ENCODE measurements at regions not wholly inside any gene's neighbourhood (a gene's known extent, or its start where the extent isn't known, plus 50 kb on each side); places are given as distances from the start of the nearest gene placed in this dataset.
A peak's percentile ranks its signal among the peaks of the same experiment; 100 is the strongest.

DNA sequence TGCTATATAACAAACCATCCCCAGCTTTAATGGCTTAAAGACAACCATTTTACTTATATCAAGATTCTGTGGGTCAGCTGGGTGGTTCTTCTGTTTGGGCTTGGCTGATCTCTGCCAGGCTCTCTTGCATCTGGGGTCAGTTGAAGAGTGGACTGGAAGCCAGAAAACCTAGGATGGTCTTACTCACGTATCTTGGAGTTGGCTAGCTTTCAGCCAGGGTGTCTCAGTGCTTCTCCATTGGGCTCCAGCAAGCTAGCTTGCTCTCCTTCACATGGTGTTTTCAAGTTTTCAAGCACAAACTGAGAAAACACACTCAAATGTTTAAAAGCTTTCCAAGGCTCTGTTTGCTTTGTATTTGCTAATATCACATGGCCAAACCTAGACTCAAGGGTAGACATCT, 146.8 kb downstream of the PIK3R1 start:
- POLR2A ChIA-PET, result interaction anchor here (1.7 kb wide), 1 partner anchor 9 kb away, joined by 4 read pairs; no protein-coding TSS in a partner anchor
- no peak overlapping the region for H3K27ac ChIP-seq (ENCODE audit: extremely low read depth, low read depth, low read length)
- intact Hi-C loops (cut with micrococcal nuclease), result no loop called here
- TF ChIP-seq DNMT1 (IDR thresholded peaks at IDR 0.05) (no peak), TSC22D4 (tag; IDR thresholded peaks at IDR 0.05) (no peak), ARID2 (IDR thresholded peaks at IDR 0.05) (no peak), MCM2 (IDR thresholded peaks at IDR 0.05; ENCODE audit: low read depth) (no peak), BCOR (IDR thresholded peaks at IDR 0.05) (no peak), PURB (CRISPR knock-in tag; IDR thresholded peaks at IDR 0.05; ENCODE audit: low read depth) (no peak), POLR2AphosphoS5 (IDR thresholded peaks at IDR 0.05; ENCODE audit: control insufficient read depth, insufficient read depth, low read depth, low read length) (no peak)
- TF ChIP-seq, protein P1, sequence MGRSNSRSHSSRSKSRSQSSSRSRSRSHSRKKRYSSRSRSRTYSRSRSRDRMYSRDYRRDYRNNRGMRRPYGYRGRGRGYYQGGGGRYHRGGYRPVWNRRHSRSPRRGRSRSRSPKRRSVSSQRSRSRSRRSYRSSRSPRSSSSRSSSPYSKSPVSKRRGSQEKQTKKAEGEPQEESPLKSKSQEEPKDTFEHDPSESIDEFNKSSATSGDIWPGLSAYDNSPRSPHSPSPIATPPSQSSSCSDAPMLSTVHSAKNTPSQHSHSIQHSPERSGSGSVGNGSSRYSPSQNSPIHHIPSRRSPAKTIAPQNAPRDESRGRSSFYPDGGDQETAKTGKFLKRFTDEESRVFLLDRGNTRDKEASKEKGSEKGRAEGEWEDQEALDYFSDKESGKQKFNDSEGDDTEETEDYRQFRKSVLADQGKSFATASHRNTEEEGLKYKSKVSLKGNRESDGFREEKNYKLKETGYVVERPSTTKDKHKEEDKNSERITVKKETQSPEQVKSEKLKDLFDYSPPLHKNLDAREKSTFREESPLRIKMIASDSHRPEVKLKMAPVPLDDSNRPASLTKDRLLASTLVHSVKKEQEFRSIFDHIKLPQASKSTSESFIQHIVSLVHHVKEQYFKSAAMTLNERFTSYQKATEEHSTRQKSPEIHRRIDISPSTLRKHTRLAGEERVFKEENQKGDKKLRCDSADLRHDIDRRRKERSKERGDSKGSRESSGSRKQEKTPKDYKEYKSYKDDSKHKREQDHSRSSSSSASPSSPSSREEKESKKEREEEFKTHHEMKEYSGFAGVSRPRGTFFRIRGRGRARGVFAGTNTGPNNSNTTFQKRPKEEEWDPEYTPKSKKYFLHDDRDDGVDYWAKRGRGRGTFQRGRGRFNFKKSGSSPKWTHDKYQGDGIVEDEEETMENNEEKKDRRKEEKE (IDR thresholded peaks at IDR 0.05; ENCODE audit: borderline replicate concordance in 1 of 2, control insufficient read depth in 1 of 2, low read depth in 2 of 2, low read length in 1 of 2), result no peak
- TF ChIP-seq, protein P2, sequence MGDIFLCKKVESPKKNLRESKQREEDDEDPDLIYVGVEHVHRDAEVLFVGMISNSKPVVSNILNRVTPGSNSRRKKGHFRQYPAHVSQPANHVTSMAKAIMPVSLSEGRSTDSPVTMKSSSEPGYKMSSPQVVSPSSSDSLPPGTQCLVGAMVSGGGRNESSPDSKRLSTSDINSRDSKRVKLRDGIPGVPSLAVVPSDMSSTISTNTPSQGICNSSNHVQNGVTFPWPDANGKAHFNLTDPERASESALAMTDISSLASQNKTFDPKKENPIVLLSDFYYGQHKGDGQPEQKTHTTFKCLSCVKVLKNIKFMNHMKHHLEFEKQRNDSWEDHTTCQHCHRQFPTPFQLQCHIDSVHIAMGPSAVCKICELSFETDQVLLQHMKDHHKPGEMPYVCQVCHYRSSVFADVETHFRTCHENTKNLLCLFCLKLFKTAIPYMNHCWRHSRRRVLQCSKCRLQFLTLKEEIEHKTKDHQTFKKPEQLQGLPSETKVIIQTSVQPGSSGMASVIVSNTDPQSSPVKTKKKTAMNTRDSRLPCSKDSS (IDR thresholded peaks at IDR 0.05; ENCODE audit: low read depth, partially characterized antibody), result no peak
- TF ChIP-seq, protein P3, sequence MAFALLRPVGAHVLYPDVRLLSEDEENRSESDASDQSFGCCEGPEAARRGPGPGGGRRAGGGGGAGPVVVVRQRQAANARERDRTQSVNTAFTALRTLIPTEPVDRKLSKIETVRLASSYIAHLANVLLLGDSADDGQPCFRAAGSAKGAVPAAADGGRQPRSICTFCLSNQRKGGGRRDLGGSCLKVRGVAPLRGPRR (CRISPR knock-in tag; IDR thresholded peaks at IDR 0.05), result no peak

More for the DNA sequence above, 146.8 kb downstream of the PIK3R1 start:
- no peak for ATAC-seq
- 40% methylated on average over 1 of the region's 1 CpG for WGBS (ENCODE audit: insufficient coverage, low coverage, missing lambda C conversion rate)
- peak overlapping the region; percentile 25; the same call in 1 of the 2 replicates for H2AFZ ChIP-seq (ENCODE audit: low read depth, low read length)
- no peaks in the 10 kb centered on the region for H4K20me1 ChIP-seq (replicated peaks; ENCODE audit: control insufficient read depth, insufficient read depth, low read length)
- no peaks in the 10 kb centered on the region for H3K79me2 ChIP-seq (ENCODE audit: control insufficient read depth, insufficient read depth, low read length)
- no peak for DNase-seq (ENCODE audit: extremely low read depth in 1 of 4, low spot score in 3 of 4)
- H3K9me3 ChIP-seq (replicated peaks; ENCODE audit: control insufficient read depth, insufficient read depth, low read depth, low read length), result no peaks in the 10 kb centered on the region
- H3K4me2 ChIP-seq (ENCODE audit: insufficient read depth, low read length), result no peak overlapping the region
- H3K27me3 ChIP-seq (ENCODE audit: control insufficient read depth in 2 of 2, insufficient read depth in 2 of 2, low read length in 2 of 2), result no peaks in the 10 kb centered on the region
- no peak for FAIRE-seq
- H3K4me3 ChIP-seq, result no peak overlapping the region
- H3K9ac ChIP-seq (ENCODE audit: insufficient read depth in 1 of 2, low read depth in 2 of 2, low read length in 2 of 2), result no peak overlapping the region
- in situ Hi-C loops (cut with MboI), result no loop called here
- H3K4me1 ChIP-seq (replicated peaks in 1 of 2; ENCODE audit: control insufficient read depth in 2 of 2, insufficient read depth in 2 of 2, low read length in 2 of 2), result peaks cover 0 to 11% of the 10 kb centered on the region in 2 experiments; a peak in 3 of 5 replicates
- no peaks in the 10 kb centered on the region for H3K9me1 ChIP-seq (ENCODE audit: control insufficient read depth, insufficient read depth, low read length)
- CTCF ChIA-PET (ENCODE audit: low intra/inter-chr PET ratio), result no interaction called here
- no TSS peak for BruUV-seq (replicated peaks)
- H3K36me3 ChIP-seq (ENCODE audit: control insufficient read depth, insufficient read depth, low read length), result no peaks in the 10 kb centered on the region

All from K562 (cell line).